ENCODE measurements at regions not wholly inside any gene's neighbourhood (a gene's known extent, or its start where the extent isn't known, plus 50 kb on each side); places are given as distances from the start of the nearest gene placed in this dataset.
"Not testable (repeated sequence)": the region's sequence is repeated elsewhere in the genome, so short reads cannot be mapped to it uniquely, and the experiment has no call there.

DNA sequence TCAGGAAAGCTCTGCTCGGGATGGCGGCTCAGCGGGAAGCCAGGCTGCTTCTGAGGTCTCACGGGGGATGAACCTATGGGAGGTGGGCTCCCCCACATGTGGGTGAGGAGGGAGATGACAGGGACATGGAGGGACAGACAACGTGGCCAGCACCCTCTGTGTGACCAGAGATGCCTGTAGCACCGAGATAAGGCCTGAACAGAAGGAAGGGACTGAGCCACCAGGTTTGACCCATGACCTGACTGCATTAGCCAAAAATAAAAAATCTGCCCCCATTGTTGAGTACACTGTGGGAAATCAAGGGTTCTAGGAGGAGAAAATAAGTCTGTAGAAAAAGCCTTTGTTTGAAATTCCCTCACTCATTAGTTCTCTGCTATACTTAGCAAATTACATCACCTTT, 105.7 kb downstream of the RNASET2 start:
- intact Hi-C loops (cut with DNase I) = no loop called here
- Histone ChIP-seq H3K27ac (no peak overlapping the region), H3K9me3 (peaks cover 0 to 18% (median 0%) of the 10 kb centered on the region in 11 donors), H3K36me3 (no peaks in the 10 kb centered on the region), H3K27me3 (no peaks in the 10 kb centered on the region), H3K4me1 (peaks cover 0 to 12% (median 0%) of the 10 kb centered on the region in 9 donors), H3K4me3 (no peak overlapping the region)
- DNase-seq (no peak), ATAC-seq (no peak)
- 59 to 71% methylated on average over 6 of the region's 6 CpGs for WGBS, 2 donors
- TF ChIP-seq CTCF (IDR thresholded peaks at IDR 0.05) = no peak

- Histone ChIP-seq H3K36me3 (no peaks in the 10 kb centered on the region), H3K4me1 (peaks cover 0 to 12% (median 0%) of the 10 kb centered on the region in 9 donors), H3K4me3 (no peak overlapping the region), H3K27ac (no peak overlapping the region), H3K9me3 (peaks cover 0 to 18% (median 0%) of the 10 kb centered on the region in 11 donors), H3K27me3 (no peaks in the 10 kb centered on the region)
- WGBS, 2 donors = 76 to 82% methylated on average over 15 of the region's 15 CpGs
- DNase-seq (no peak), ATAC-seq (no peak)
- intact Hi-C loops (cut with DNase I) = no loop called here
- TF ChIP-seq CTCF (IDR thresholded peaks at IDR 0.05) = no peak
Measured at GRCh38 chr6:166849749-166850183, 106.6 kb downstream of the RNASET2 start.

DNA sequence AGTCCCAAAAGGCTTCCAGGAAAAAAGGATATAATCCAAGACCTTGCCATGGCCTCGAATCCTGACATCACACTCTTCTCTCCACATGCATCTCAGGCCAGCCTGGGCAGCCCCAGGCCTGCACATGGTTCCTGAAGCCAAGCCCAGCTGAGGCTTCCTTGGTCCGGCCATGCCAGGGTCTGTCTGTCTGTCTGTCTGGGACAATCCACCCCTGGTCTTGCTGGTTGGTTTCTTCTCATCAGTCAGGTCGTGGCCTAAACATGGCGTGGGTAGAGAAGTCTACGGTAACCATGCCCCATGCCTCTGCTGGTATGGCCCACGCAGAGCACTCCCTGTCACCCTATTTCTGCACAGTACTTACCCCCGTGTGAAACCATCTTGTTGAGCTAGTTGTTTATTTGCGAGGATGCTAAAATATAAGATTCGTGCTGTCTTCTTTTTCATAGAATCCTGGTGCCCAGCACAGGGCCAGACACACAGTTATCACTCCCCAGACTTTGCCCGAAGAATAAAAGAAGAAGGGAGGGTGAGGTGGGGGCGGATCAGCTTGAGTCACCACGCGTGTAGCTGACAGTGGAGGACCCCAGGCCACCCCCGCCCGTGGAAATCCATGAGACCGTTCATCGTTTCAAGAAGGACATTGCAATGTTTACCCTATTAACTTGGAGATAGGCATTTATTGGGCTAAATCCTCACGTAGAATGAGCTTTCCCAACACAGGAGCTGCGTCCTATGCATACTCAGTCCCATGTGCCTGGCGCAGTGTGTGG, 107.2 kb downstream of the RNASET2 start:
- TF ChIP-seq CTCF (IDR thresholded peaks at IDR 0.05) = no peak
- WGBS, 2 donors = 92 to 93% methylated on average over 20 of the region's 20 CpGs
- H3K4me3 ChIP-seq = no peak overlapping the region
- peaks cover 0 to 12% (median 0%) of the 10 kb centered on the region in 9 donors for H3K4me1 ChIP-seq
- no peak for ATAC-seq
- no peaks in the 10 kb centered on the region for H3K36me3 ChIP-seq
- H3K9me3 ChIP-seq = peaks cover 0 to 18% (median 0%) of the 10 kb centered on the region in 11 donors
- no peaks in the 10 kb centered on the region for H3K27me3 ChIP-seq
- no peak for DNase-seq
- H3K27ac ChIP-seq = no peak overlapping the region
- intact Hi-C loops (cut with DNase I) = no loop called here

- peaks cover 0 to 12% (median 0%) of the 10 kb centered on the region in 7 donors for H3K27me3 ChIP-seq
Measured at GRCh38 chr6:166846446-166847142, 109.8 kb downstream of the RNASET2 start.

More at GRCh38 chr6:166846446-166847142, 109.8 kb downstream of the RNASET2 start:
- H3K27ac ChIP-seq; intact Hi-C loops (cut with DNase I); H3K36me3 ChIP-seq; ATAC-seq; DNase-seq; H3K4me1 ChIP-seq; H3K4me3 ChIP-seq: not testable (repeated sequence)
- H3K9me3 ChIP-seq = peaks cover 0 to 18% (median 0%) of the 10 kb centered on the region in 11 donors
- 57 to 63% methylated on average over 3 of the region's 3 CpGs for WGBS, 2 donors

Measured in heart right ventricle (tissue), 16 donors.